CD4-positive, alpha-beta T cell treated with Interleukin-15 for 4 hours (primary cell): ENCODE measurements at regions not wholly inside any gene's neighbourhood (a gene's known extent, or its start where the extent isn't known, plus 50 kb on each side); places are given as distances from the start of the nearest gene placed in this dataset.
"Not testable (repeated sequence)": the region's sequence is repeated elsewhere in the genome, so short reads cannot be mapped to it uniquely, and the experiment has no call there.

Experiments
- DNase-seq: peaks from one replicate; pipeline ENCODE4 v3.0.0-alpha.2; 2020; ENCODE audit warnings: low spot score

- DNase-seq, result no peak
Observed at GRCh38 chr17:79560527-79560926, 50.3 kb downstream of the RBFOX3 start.

DNA sequence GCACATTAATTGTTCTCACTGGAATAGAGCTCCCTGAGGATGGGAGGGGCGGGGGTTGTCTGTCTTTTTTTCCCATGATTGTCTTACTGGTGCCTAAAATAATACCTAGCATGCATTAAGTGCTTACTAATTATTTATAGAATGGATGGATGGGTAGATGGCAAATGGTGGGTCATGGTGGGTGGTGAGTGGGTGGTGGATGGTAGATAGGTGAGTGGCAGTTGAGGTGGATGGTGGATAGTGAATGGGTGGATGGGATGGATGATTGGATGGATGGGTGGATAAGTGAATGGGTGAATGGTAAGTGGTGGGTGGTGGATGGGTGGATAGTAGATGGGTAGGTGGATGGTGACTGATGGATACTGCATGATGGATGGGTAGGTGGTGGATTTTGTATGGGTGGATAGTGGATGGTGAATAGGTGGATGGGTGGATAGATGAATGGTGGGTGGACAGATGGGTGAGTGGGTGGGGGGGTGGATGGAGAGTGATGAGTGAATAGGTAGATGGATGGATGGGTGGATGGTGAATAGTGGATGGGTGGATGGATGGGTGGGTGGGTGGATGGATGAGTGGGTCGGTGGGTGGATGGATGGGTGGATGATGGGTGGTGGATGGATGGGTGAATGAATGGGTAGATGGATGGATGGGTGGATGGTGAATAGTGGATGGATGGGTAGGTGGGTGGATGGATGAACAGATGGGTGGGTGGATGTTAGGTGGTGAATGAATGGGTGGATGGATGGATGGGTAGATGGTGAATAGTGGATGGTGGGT is 51.6 kb downstream of the RBFOX3 start:
- DNase-seq, result no peak

- DNase-seq, result no peak
Observed at GRCh38 chr17:79558091-79558900, 52.6 kb downstream of the RBFOX3 start.

DNA sequence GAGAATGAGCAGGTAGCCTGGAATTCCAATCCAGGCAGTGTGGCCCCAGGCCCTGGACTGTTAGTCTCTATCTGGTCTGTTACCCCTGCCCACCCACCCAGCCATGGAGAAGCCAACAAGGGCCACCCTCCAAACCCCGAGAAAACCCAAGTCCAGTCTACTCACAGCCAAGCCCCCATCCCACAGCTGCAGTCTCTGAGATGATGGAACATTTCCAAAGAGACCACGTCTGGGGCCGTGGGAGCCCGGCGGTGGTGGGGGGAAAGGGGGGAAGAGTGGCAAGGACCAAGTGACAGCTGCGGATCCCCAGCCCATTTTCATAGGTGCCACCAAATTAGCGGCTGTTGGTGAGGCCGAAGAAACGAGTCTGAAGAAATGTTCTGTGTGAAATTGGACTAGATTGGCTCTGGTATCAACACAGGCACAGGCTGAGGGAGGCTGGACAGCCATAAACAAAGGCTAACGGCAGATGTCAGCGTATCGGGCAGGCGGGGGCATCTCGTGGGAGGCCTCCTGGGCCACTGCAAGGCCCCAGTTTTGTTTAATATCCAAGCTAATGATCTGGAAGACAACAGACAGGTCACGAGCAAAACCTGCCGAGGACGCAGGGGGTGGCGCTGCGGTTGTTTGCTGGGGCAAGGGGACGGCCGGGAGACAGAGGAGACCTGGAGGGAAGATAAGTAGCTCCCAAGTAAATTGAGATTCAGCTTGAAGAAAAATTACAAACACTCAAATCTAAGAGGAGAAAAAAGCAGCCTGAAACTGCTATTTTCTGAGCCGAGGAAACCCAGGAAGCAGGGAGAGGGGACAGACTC is 53.4 kb downstream of the RBFOX3 start:
- no peak for DNase-seq

GRCh38 chr17:79556271-79556670 is 54.6 kb downstream of the RBFOX3 start:
- DNase-seq, result peak; percentile 11

DNA sequence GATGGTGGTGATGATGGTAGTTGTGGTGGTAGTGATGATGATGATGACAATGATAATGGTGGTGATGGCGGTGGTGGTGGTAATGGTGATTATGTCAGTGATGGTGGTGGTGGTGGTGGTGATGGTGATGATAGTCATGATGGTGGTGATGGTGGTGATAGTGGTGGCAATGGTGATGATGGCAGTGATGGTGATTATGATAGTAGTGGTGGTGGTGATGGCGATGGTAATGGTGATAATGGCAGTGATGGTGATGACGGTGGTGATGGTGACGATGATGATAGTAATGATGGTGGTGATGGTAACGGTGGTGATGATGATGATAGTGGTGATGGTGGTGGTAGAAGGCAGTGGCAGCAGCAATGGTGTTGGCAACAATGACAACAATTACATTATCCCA is 55.3 kb downstream of the RBFOX3 start:
- DNase-seq, result no peak

DNA sequence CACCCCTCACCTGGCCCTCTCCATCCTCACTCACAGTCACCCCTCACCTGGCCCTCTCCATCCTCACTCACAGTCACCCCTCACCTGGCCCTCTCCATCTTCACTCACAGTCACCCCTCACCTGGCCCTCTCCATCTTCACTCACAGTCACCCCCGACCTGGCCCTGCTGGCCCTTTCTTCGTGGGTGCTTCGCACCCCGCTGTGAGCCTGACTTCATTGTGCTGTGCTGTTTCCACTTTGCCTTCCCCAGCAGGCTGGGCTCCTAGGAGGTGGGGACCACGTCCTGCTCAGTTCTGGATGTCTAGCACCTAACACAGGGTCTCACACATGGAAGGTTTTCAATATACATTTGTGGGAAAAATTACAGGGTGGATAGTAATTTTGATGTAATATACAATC is 56.5 kb downstream of the RBFOX3 start:
- DNase-seq, result not testable (repeated sequence)

DNA sequence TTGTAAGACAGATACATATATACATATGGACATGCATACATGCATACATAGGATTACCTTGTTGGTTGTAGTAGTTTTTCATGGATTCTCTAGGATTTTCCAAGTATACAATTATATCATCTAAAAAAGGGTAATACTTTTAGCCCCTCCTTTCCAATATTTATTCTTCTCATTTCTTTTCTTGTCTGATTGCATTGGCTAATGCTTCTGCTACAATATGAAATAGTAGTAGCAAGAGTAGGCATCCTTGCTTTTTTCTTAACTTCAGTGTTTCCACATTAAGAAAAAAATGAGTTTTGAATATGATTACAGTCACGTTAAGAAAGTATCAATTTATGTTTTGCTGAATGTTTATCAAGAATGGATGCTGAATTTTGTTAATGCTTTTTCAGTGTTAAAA is 58.0 kb downstream of the RBFOX3 start:
- no peak for DNase-seq

DNA sequence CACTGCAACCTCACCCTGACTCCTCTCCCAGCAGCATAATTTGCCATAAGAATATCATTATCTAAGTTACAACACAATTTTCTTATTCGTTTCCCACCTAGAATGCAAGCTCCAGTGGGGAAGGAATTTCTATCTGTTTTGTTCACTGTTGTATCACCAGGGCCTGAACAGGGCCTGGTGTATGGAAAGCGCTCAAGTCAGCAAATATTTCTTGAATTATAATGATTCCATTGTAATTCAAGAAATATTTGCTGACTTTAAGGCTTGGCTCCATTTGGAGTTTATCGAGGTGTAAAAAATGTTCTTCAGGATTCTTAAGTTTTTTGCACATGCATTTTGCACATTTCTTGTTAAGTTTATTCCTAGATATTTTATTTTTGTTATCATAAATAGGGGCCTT is 58.4 kb downstream of the RBFOX3 start:
- DNase-seq, result no peak

DNA sequence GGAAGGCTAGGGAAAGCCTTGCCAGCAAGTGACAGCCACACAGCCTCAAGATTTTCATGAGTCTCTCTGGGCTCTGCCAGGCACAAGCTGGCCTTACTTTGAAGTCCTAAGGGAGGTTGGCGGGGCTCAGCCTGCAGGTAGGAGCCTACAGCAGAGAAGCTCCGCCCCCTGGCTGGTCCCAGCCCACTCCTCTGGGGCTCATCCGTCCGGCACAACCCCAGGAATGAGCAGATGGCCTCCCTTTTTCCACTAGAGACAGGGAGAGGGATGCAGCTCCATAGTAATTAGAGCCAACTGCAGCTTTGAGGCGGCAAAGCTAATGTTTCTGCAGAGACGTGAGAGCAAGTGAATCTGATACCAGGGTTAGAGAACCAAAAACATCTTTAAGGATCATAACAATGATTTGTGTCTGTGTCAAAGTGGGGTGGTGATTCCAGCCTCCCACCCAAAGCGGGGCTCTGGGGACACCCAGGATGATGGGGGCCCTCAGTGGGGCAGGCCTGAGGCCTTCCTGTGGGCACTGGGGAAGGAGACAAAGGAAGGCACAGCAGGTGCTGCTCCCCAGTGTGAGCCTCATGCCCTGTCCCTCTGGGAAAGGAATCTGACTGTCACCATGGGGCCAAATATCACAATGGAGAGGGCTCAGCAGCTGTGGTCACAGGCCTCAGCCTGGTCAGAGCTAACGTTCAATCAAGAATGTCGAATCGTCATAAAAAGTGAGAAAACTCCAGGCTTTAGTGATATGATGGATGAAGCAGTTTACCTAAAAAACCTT is 61.5 kb downstream of the RBFOX3 start:
- DNase-seq, result no peak

DNA sequence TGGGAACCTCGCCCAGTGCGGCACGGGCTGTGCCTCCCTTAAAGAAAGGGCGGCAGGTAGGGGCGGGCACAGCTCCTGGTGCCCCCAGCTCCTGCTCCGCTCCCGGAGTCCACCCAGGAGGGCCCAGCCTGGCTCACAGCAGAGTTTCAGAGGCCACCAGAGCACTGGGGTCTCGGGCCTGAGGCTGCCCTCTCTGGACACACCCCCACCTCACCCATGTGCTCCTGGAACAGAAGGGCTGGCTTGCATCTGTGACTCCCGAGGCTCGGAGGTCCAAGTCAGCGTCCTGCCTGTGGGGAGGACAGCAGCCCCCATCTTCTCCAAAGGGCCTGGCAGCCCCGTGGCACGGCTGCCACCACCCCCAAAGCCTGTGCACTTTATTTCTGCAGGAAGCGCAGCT is 62.7 kb downstream of the RBFOX3 start:
- no peak for DNase-seq

DNA sequence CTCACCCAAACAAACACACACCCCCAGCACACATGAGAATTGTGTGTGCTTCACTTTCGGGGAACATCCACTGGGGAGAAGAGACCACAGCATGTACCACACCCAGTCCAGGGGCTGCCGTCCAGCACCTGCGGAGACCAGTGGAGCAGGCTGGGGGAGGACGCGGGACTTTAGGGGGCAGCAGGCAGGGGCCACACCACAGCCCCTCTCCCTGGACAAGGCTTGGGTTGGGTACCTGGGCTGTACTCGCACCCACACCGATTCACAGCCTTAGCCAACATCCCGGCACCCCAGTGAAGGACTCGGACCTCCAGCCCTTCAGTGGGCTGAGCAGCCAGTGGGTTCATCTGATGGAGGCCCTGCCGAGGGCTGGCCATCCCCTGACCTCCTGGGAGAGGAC is 63.3 kb downstream of the RBFOX3 start:
- DNase-seq, result no peak

DNA sequence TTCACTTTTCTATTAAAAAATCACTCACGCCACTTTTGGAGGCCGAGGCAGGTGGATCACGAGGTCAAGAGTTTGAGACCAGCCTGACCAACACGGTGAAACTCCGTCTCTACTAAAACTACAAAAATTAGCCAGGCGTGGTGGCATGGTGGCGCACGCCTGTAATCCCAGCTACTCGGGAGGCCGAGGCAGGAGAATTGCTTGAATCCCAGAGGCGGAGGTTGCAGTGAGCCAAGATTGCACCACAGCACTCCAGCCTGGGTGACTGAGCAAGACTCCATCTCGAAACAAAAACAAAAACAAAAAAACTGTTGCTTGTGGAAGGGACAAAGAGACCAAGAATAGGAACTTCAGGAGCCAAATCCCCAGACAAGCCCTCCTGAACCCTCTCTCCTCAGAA is 63.7 kb downstream of the RBFOX3 start:
- DNase-seq, result not testable (repeated sequence)

DNA sequence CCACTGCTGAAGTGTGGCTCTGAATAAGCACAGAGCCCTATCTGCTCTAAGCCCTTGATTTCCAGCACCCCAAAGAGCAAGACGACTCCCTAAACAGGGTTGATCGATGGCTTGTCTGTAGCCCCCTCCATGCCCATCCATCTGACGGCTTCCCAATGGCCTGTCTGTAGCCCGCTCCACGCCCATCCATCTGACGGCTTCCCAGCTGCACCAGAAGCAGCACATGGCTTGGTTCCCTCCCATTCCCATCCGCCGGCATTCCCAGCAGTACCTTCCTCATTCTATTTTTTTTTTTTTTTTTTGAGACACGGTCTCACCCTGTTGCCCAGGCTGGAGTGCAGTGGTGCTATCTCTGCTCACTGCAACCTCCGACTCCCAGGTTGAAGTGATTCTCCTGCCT is 64.5 kb downstream of the RBFOX3 start:
- DNase-seq, result no peak

GRCh38 chr17:79545251-79546005 is 65.4 kb downstream of the RBFOX3 start:
- DNase-seq, result no peak

DNA sequence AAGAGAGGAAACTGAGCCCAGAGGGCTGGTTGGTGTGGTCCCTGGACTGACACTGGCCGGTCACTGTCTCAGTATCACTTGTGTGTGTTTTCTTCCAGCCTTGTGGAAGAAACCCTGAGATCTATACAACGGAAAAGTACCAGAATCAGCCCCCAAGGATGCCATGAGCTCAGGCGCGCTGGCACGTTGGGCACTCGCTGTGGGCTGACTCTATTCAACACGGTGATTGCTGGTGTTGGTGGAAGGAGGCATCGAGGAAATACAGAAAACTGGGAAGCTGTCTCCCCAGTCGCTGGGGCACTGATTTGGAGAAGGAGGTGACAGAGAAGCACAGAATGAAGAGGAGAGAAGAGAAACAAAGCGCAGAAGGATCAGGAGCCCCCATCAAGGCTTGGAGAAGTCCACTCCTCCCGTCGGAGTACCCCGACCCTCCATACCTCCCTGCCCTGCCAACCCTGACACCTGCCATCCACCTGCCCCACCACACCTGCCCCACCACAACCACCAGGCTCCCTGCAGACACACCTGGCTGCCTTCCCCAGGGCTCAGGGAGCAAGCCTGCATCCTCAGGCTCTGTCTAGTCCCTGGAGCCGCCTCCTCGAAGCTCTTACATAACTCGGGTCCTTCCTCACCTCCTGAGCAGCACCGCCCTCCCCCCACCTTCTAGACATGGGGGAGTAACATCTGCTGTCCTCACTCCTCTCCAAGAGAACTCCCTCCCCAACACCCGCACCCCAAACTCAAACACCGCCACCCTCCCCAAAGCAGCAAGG is 66.5 kb downstream of the RBFOX3 start:
- DNase-seq, result no peak

GRCh38 chr17:79543531-79543930 is 67.3 kb downstream of the RBFOX3 start:
- DNase-seq, result no peak

DNA sequence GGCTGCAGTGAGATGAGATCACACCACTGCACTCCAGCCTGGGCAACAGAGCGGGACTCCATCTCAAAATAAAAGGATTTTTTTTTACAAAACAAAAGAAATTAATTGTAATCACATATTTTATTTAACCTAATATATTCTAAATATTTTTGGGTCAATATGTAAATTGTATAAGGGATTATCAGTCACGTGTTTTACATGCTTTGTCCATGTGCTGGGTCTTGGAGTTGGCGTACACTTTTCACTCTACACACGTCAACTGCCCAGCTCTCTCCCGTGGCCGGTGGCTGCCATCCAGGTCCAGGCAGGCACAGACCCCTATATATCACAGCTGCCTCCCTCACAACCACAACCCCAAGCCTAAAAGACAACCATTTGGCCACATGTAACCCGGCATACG is 68.1 kb downstream of the RBFOX3 start:
- no peak for DNase-seq

DNA sequence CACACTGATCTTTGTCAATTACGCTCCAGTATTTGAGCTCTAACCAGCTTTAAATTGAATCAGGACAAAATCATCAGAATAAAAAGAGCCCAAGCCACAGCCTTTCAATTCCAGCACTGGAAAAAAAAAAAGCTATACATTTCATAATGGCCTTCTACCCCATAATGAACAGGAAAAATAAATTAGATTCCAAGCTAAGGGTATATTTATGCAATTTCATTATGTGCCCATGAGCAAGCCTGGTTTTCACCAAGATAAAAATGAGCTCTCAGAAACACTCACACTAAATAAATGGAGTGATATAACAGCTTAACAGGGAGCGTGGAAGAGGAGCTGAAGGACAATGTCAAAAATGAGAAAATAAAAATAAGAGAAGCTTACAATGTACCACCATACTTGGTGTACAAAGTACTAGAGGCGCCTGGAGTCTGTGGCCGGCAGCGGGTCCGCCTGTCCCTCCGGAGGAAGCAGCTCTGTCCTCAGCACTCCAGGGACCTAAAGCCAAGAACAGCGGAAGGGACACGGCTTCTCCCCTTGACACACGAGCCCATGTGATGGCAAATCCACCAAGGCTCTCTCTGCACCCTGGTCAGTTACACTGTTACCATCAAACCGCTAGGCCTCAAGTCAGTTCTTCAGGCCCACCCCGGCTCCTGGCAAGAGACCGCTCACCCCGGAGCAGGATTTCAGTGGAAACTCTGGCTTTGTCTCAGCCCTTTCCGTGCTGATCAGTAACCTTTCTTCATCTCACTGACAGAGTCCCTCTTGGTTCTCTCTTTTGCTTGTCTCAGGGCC is 69.6 kb downstream of the RBFOX3 start:
- no peak for DNase-seq
